ENCODE measurements at regions not wholly inside any gene's neighbourhood (a gene's known extent, or its start where the extent isn't known, plus 50 kb on each side); places are given as distances from the start of the nearest gene placed in this dataset.

- TF ChIP-seq CTCF (IDR thresholded peaks at IDR 0.05) (no peak), POLR2AphosphoS5 (IDR thresholded peaks at IDR 0.05; ENCODE audit: low read depth, low read length) (no peak), REST (IDR thresholded peaks at IDR 0.05; ENCODE audit: insufficient read depth in 1 of 2, low read depth in 2 of 2, low read length in 1 of 2) (no peak)
Observed at GRCh38 chr17:27950995-27951394, 57.8 kb upstream of the LYRM9 start.
